Suprapubic skin (tissue), 4 donors: ENCODE measurements at regions not wholly inside any gene's neighbourhood (a gene's known extent, or its start where the extent isn't known, plus 50 kb on each side); places are given as distances from the start of the nearest gene placed in this dataset.

Experiments
- DNase-seq, 2 donors: peaks; one replicate each; pipeline ENCODE4 v3.0.0-alpha.2; 2019; ENCODE audit warnings: low spot score in 2 of 2
- H3K27ac ChIP-seq: fragments of 200-600 bp; sonication (generic); one replicate; pipeline ENCODE4 v1.5.1; 2019
- H3K27me3 ChIP-seq: fragments of 200-600 bp; sonication (generic); one replicate; pipeline ENCODE4 v1.5.1; 2019
- H3K36me3 ChIP-seq: fragments of 200-600 bp; sonication (generic); one replicate; pipeline ENCODE4 v1.5.1; 2019
- H3K4me1 ChIP-seq: fragments of 200-600 bp; sonication (generic); one replicate; pipeline ENCODE4 v1.5.1; 2019
- H3K4me3 ChIP-seq: fragments of 200-600 bp; sonication (generic); one replicate; pipeline ENCODE4 v1.5.1; 2019; ENCODE audit warnings: mild to moderate bottlenecking
- H3K9me3 ChIP-seq: fragments of 200-600 bp; sonication (generic); one replicate; pipeline ENCODE4 v1.5.1; 2019
- CTCF ChIP-seq, 2 donors: fragments of 200-600 bp in 1 of 2; fragments of 450-650 bp in 1 of 2; sonication (generic) in 1 of 2; IDR thresholded peaks; one replicate each; pipeline ENCODE4 v1.5.1; 2016 to 2019; ENCODE audit warnings: antibody characterized with exemption in 2 of 2, mild to moderate bottlenecking in 1 of 2, moderate library complexity in 1 of 2
- EP300 ChIP-seq: sonication (generic); formaldehyde crosslinking; IDR thresholded peaks from one replicate; pipeline ENCODE4 v1.6.1; 2017; ENCODE audit warnings: antibody characterized with exemption
- POLR2A ChIP-seq, 2 donors: fragments of 450-650 bp; IDR thresholded peaks; one replicate each; pipeline ENCODE4 v1.6.1; 2017; ENCODE audit warnings: antibody characterized with exemption in 2 of 2, mild to moderate bottlenecking in 2 of 2, moderate library complexity in 2 of 2
- POLR2AphosphoS5 ChIP-seq, 3 donors: sonication (generic); formaldehyde crosslinking; IDR thresholded peaks; one replicate each; pipeline ENCODE4 v1.6.1; 2017; ENCODE audit warnings: antibody characterized with exemption in 3 of 3
- WGBS: methylation state at CpG from one replicate; pipeline ENCODE4 v1.1.5; 2018; 5-methylcytosine and 5-hydroxymethylcytosine counted together

DNA sequence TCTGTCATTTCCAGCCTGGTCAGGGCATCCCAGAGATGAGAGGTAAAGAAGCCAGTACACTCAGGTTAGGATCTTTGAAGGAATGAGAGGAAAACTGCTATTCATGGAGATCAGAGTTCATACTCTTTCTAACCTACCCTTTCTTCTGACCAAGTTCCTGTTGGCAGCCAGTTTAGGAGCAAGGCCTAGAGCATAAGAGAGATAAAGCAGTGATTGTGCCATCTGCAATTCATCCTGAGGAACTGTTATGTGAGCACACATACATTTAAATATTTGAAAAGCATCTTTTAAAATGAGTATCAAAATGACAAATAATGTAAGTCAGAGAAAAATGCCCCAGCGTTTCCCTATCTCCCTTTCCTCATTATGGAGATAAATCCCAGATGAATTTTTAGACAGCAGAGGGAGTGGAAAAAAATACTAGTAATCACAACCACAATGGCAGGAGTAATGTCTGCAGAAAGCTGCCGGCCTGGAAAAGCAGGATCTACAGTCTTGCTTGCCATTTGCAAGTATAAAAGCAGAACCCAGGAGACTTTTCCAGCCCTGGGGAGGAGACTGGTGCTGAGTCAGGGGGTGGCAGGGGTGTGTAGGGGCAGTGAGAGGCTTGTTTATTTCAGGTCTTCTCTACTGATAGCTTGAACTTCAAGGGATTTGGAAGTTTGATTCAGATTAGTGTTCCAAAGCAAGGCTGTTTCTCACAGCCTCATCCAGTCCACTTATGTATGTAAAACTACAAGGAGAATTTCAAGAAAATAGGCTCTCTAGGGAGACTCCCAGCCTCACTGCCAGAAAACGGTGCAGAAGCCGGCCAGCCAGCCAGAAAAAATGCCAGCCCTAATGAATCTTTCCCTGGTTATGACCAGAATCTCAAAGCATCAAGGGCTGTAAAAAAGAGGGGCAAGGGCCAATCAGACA, 1052.4 kb downstream of the TUSC7 start:
- Histone ChIP-seq H3K9me3 (no peaks in the 10 kb centered on the region), H3K4me3 (no peak overlapping the region), H3K27me3 (no peaks in the 10 kb centered on the region), H3K4me1 (peaks cover 7% of the 10 kb centered on the region), H3K27ac (no peak overlapping the region), H3K36me3 (no peaks in the 10 kb centered on the region)
- WGBS: 28% methylated on average over 4 of the region's 4 CpGs
- no peak for DNase-seq
- TF ChIP-seq CTCF (IDR thresholded peaks at IDR 0.05): no peak
- no peak for TF ChIP-seq POLR2A (IDR thresholded peaks at IDR 0.05)
- TF ChIP-seq EP300: no peak
- TF ChIP-seq POLR2AphosphoS5 (IDR thresholded peaks at IDR 0.05): no peak

GRCh38 chr3:117762621-117763037, 1053.0 kb downstream of the TUSC7 start:
- H3K36me3 ChIP-seq: no peaks in the 10 kb centered on the region
- H3K4me1 ChIP-seq: peaks cover 7% of the 10 kb centered on the region
- no peak overlapping the region for H3K4me3 ChIP-seq
- no peaks in the 10 kb centered on the region for H3K9me3 ChIP-seq
- 12% methylated on average over 3 of the region's 3 CpGs for whole genome bisulfite sequencing
- no peak overlapping the region for H3K27ac ChIP-seq
- no peak for DNase-seq
- no peaks in the 10 kb centered on the region for H3K27me3 ChIP-seq
- TF ChIP-seq EP300 (no peak), POLR2A (IDR thresholded peaks at IDR 0.05) (no peak), CTCF (IDR thresholded peaks at IDR 0.05) (no peak), POLR2AphosphoS5 (IDR thresholded peaks at IDR 0.05) (no peak)

- Histone ChIP-seq H3K9me3 (no peaks in the 10 kb centered on the region), H3K36me3 (no peaks in the 10 kb centered on the region), H3K27ac (no peak overlapping the region), H3K27me3 (no peaks in the 10 kb centered on the region), H3K4me1 (peaks cover 7% of the 10 kb centered on the region), H3K4me3 (no peak overlapping the region)
- no peak for DNase-seq
- TF ChIP-seq POLR2A (IDR thresholded peaks at IDR 0.05) (no peak), EP300 (no peak), POLR2AphosphoS5 (IDR thresholded peaks at IDR 0.05) (no peak), CTCF (IDR thresholded peaks at IDR 0.05) (no peak)
- WGBS: 44% methylated on average over 4 of the region's 4 CpGs
Observed at GRCh38 chr3:117763561-117763960, 1054.0 kb downstream of the TUSC7 start.

DNA sequence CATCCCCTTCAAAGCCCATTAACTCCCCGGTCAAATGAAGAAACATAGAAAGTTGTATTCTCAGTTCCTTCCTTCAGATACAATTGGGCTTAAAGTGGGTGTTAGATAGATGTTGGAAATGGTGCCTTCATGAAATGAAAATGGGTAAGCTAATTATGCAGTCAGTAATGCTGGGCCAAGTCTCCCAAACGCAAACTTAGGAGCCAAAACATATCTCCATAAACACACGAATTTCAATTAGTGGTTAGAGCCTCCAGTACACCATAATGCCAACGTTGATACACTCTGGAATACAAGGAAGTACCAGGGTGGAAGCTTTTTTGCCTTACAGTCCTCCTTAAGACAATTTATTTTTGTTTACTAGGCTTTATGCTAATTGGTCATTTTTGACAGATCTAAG, 1059.0 kb downstream of the TUSC7 start:
- no peaks in the 10 kb centered on the region for H3K9me3 ChIP-seq
- H3K27me3 ChIP-seq: no peaks in the 10 kb centered on the region
- no peak overlapping the region for H3K4me3 ChIP-seq
- WGBS: 67% methylated on average over 4 of the region's 4 CpGs
- H3K36me3 ChIP-seq: no peaks in the 10 kb centered on the region
- TF ChIP-seq POLR2AphosphoS5 (IDR thresholded peaks at IDR 0.05): no peak
- TF ChIP-seq CTCF (IDR thresholded peaks at IDR 0.05): no peak
- H3K27ac ChIP-seq: no peak overlapping the region
- H3K4me1 ChIP-seq: no peaks in the 10 kb centered on the region
- no peak for DNase-seq

GRCh38 chr3:117774130-117774529, 1064.6 kb downstream of the TUSC7 start:
- H3K9me3 ChIP-seq: no peaks in the 10 kb centered on the region

More at GRCh38 chr3:117774130-117774529, 1064.6 kb downstream of the TUSC7 start:
- Histone ChIP-seq H3K36me3 (no peaks in the 10 kb centered on the region), H3K4me1 (no peaks in the 10 kb centered on the region), H3K27ac (no peak overlapping the region), H3K4me3 (no peak overlapping the region), H3K27me3 (no peaks in the 10 kb centered on the region)
- TF ChIP-seq POLR2AphosphoS5 (IDR thresholded peaks at IDR 0.05): no peak
- TF ChIP-seq CTCF (IDR thresholded peaks at IDR 0.05): no peak
- no peak for TF ChIP-seq POLR2A (IDR thresholded peaks at IDR 0.05)
- no peak for TF ChIP-seq EP300
- no peak for DNase-seq
